ENCODE measurements at regions not wholly inside any gene's neighbourhood (a gene's known extent, or its start where the extent isn't known, plus 50 kb on each side); places are given as distances from the start of the nearest gene placed in this dataset.

DNA sequence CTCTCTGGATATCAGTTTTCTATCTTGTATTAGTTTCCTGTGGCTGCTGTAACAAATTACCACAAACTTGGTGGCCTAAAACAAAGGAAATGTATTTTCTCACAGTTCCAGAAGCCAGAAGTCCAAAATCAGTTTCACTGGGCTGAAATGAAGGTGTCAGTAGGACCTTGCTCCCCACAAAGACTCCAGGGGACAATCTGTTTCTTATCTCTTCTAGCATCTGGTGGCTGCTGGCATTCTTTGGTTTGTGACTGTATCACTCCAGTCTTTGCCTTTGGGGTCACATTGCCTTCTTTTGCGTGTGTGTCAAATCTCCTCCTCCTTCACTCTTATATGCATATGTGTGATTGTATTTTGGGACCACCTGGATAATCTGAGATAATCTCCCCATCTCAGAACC, 153.0 kb upstream of the PRPS1L1 start:
- TF ChIP-seq GFI1B (tag by site-specific recombination; IDR thresholded peaks at IDR 0.05) (no peak), ZNF768 (tag by site-specific recombination; IDR thresholded peaks at IDR 0.05) (no peak), ZNF121 (tag by site-specific recombination; IDR thresholded peaks at IDR 0.05) (no peak), ZNF266 (tag by site-specific recombination; IDR thresholded peaks at IDR 0.05; ENCODE audit: low read depth) (no peak)
- TF ChIP-seq, protein P1, sequence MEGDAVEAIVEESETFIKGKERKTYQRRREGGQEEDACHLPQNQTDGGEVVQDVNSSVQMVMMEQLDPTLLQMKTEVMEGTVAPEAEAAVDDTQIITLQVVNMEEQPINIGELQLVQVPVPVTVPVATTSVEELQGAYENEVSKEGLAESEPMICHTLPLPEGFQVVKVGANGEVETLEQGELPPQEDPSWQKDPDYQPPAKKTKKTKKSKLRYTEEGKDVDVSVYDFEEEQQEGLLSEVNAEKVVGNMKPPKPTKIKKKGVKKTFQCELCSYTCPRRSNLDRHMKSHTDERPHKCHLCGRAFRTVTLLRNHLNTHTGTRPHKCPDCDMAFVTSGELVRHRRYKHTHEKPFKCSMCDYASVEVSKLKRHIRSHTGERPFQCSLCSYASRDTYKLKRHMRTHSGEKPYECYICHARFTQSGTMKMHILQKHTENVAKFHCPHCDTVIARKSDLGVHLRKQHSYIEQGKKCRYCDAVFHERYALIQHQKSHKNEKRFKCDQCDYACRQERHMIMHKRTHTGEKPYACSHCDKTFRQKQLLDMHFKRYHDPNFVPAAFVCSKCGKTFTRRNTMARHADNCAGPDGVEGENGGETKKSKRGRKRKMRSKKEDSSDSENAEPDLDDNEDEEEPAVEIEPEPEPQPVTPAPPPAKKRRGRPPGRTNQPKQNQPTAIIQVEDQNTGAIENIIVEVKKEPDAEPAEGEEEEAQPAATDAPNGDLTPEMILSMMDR (tag by site-specific recombination; IDR thresholded peaks at IDR 0.05) = no peak
